Natural killer cell (primary cell): ENCODE measurements at regions not wholly inside any gene's neighbourhood (a gene's known extent, or its start where the extent isn't known, plus 50 kb on each side); places are given as distances from the start of the nearest gene placed in this dataset.

Experiments
- ATAC-seq, 3 donors: fragments of 150-1000 bp in 2 of 3; fragments of 200-7000 bp in 1 of 3; cut with Tn5 transposase; 1 replicate in 1 of 3; 2 replicates in 2 of 3; pipeline ENCODE4 v1.10.0; 2021; ENCODE audit warnings: mild to moderate bottlenecking in 2 of 3, moderate library complexity in 2 of 3
- DNase-seq, 2 donors: peaks; one replicate each; pipeline versions ENCODE4 v3.0.0 to v3.0.0-alpha.2; 2013 to 2021; ENCODE audit warnings: mixed read lengths in 1 of 2
- H3K27ac ChIP-seq: one replicate; pipeline ENCODE4 v1.5.1; 2013; ENCODE audit warnings: mild to moderate bottlenecking, low read length
- H3K27me3 ChIP-seq: one replicate; pipeline ENCODE4 v1.6.1; 2013; ENCODE audit warnings: low read length; ENCODE audit not compliant: control insufficient read depth, insufficient read depth
- H3K36me3 ChIP-seq: one replicate; pipeline ENCODE4 v1.6.1; 2013; ENCODE audit warnings: low read length; ENCODE audit not compliant: control insufficient read depth, insufficient read depth
- H3K4me1 ChIP-seq: one replicate; pipeline ENCODE4 v1.6.1; 2013; ENCODE audit warnings: low read length; ENCODE audit not compliant: control insufficient read depth, insufficient read depth
- H3K4me3 ChIP-seq: one replicate; pipeline ENCODE4 v1.5.1; 2013; ENCODE audit warnings: low read length
- H3K9me3 ChIP-seq: one replicate; pipeline ENCODE4 v1.6.1; 2013; ENCODE audit warnings: low read length; ENCODE audit not compliant: control insufficient read depth, insufficient read depth
- H3K27ac Mint-ChIP-seq, 2 donors: one replicate each; pipeline ENCODE4 v1.8.0; 2022; ENCODE audit warnings: mild to moderate bottlenecking in 2 of 2, mixed read lengths in 2 of 2, moderate library complexity in 1 of 2
- H3K27me3 Mint-ChIP-seq, 2 donors: one replicate each; pipeline ENCODE4 v1.8.0; 2022; ENCODE audit warnings: low read depth in 2 of 2, mixed read lengths in 2 of 2
- H3K36me3 Mint-ChIP-seq: one replicate; pipeline ENCODE4 v1.8.0; 2022; ENCODE audit warnings: mixed read lengths
- H3K4me1 Mint-ChIP-seq, 2 donors: one replicate each; pipeline ENCODE4 v1.8.0; 2022; ENCODE audit warnings: mixed read lengths in 2 of 2
- H3K4me3 Mint-ChIP-seq: one replicate; pipeline ENCODE4 v1.8.0; 2022; ENCODE audit warnings: mild to moderate bottlenecking, moderate library complexity, mixed read lengths
- H3K9me3 Mint-ChIP-seq, 2 donors: one replicate each; pipeline ENCODE4 v1.8.0; 2022; ENCODE audit warnings: mixed read lengths in 2 of 2
- CTCF ChIP-seq: fragments of 200-600 bp; IDR thresholded peaks from one replicate; pipeline ENCODE4 v1.8.0; 2022; ENCODE audit warnings: antibody characterized with exemption
- WGBS: methylation state at CpG from one replicate; pipeline ENCODE4 v1.1.7; 2013; ENCODE audit warnings: missing lambda C conversion rate; ENCODE audit not compliant: insufficient coverage; 5-methylcytosine and 5-hydroxymethylcytosine counted together
- intact Hi-C: fragments of 100-400 bp; cut with micrococcal nuclease; formaldehyde crosslinking; loops from one replicate; pipeline ENCODE4 v1.14.2; 2022

DNA sequence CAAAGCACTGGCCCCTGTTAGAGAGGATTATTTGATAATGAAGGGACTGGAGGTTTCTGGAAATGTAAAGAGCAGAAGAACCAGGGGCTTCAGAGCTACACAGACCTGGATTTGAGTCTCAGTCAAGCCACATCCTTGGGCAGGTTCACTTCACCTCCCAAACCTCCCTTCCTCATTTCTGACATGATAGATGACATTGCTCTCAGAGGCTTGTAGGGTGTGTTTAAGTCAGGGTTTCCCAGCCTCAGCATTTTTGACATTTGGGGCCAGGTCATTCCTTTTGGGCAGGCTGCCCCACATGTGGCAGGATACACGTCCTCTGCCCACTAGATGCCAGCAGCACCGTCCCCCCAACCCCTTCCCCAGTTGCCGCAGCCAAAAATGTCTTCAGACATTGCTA is 474.6 kb downstream of the MATN1 start:
- no peak overlapping the region for H3K4me3 Mint-ChIP-seq
- Histone ChIP-seq H3K36me3 (no peaks in the 10 kb centered on the region), H3K4me3 (no peak overlapping the region), H3K4me1 (no peaks in the 10 kb centered on the region), H3K27ac (no peak overlapping the region), H3K27me3 (no peaks in the 10 kb centered on the region), H3K9me3 (no peaks in the 10 kb centered on the region)
- no peaks in the 10 kb centered on the region for H3K9me3 Mint-ChIP-seq
- H3K27me3 Mint-ChIP-seq: peaks cover 0 to 10% of the 10 kb centered on the region in 2 donors
- no peak for TF ChIP-seq CTCF
- ATAC-seq (no peak), DNase-seq (no peak)
- WGBS: 0% methylated on average over 2 of the region's 3 CpGs
- no peak overlapping the region for H3K27ac Mint-ChIP-seq
- H3K4me1 Mint-ChIP-seq: no peaks in the 10 kb centered on the region
- intact Hi-C loops: no loop called here
- H3K36me3 Mint-ChIP-seq: no peaks in the 10 kb centered on the region

- Mint-ChIP-seq H3K4me3 (no peak overlapping the region), H3K4me1 (no peaks in the 10 kb centered on the region), H3K27ac (no peak overlapping the region), H3K27me3 (peaks cover 0 to 10% of the 10 kb centered on the region in 2 donors), H3K9me3 (no peaks in the 10 kb centered on the region), H3K36me3 (no peaks in the 10 kb centered on the region)
- no peak for ATAC-seq
- Histone ChIP-seq H3K27me3 (no peaks in the 10 kb centered on the region), H3K27ac (no peak overlapping the region), H3K36me3 (no peaks in the 10 kb centered on the region), H3K9me3 (no peaks in the 10 kb centered on the region), H3K4me1 (no peaks in the 10 kb centered on the region), H3K4me3 (no peak overlapping the region)
- intact Hi-C loops: no loop called here
- DNase-seq: no peak
- no peak for TF ChIP-seq CTCF
- 90% methylated on average over 2 of the region's 3 CpGs for WGBS
Measured at GRCh38 chr1:30248373-30248772, 475.0 kb downstream of the MATN1 start.

DNA sequence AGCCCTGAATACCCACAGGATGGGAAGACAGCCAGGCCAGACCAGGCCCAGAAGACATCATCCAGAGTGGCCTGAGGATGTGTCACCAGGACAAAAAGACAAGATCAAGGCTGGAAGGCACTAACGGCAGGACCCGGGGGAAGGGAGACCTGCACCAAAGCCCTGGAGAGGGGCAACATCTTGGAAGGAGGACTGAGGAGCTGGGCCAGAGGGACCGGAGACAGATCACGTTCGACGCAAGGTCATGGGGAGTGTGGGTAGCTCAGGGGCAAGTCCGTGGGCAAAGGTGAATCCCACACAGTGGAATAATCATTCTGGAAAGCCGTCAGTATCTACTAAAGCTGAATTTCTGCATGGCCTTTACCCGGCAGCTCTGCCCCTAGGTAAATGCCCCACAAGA is 478.6 kb downstream of the MATN1 start:
- DNase-seq: no peak
- Mint-ChIP-seq H3K4me3 (no peak overlapping the region), H3K36me3 (no peaks in the 10 kb centered on the region), H3K27me3 (peaks cover 0 to 13% of the 10 kb centered on the region in 2 donors), H3K27ac (no peak overlapping the region), H3K9me3 (no peaks in the 10 kb centered on the region), H3K4me1 (no peaks in the 10 kb centered on the region)
- TF ChIP-seq CTCF: no peak
- no peaks in the 10 kb centered on the region for H3K36me3 ChIP-seq
- no peaks in the 10 kb centered on the region for H3K27me3 ChIP-seq
- no peak for ATAC-seq
- no peaks in the 10 kb centered on the region for H3K4me1 ChIP-seq
- intact Hi-C loops: no loop called here
- H3K27ac ChIP-seq: no peak overlapping the region
- WGBS: 92% methylated on average over 9 of the region's 9 CpGs
- no peak overlapping the region for H3K4me3 ChIP-seq
- H3K9me3 ChIP-seq: no peaks in the 10 kb centered on the region

- WGBS: 56% methylated on average over 5 of the region's 5 CpGs
- no peak for TF ChIP-seq CTCF
- intact Hi-C loops: no loop called here
- Mint-ChIP-seq H3K4me3 (no peak overlapping the region), H3K9me3 (no peaks in the 10 kb centered on the region), H3K27me3 (peaks cover 0 to 13% of the 10 kb centered on the region in 2 donors), H3K4me1 (no peaks in the 10 kb centered on the region), H3K27ac (no peak overlapping the region), H3K36me3 (no peaks in the 10 kb centered on the region)
- Histone ChIP-seq H3K4me3 (no peak overlapping the region), H3K27ac (no peak overlapping the region), H3K36me3 (no peaks in the 10 kb centered on the region), H3K27me3 (no peaks in the 10 kb centered on the region), H3K4me1 (no peaks in the 10 kb centered on the region), H3K9me3 (no peaks in the 10 kb centered on the region)
- no peak for ATAC-seq
- DNase-seq: no peak
Measured at GRCh38 chr1:30242722-30243457, 480.5 kb downstream of the MATN1 start.
